Fibroblast of pulmonary artery (primary cell): ENCODE measurements at regions not wholly inside any gene's neighbourhood (a gene's known extent, or its start where the extent isn't known, plus 50 kb on each side); places are given as distances from the start of the nearest gene placed in this dataset.

Experiments
- DNase-seq: peaks from one replicate; pipeline ENCODE4 v3.0.0-alpha.2; 2010; ENCODE audit warnings: low read depth
- H3K4me3 ChIP-seq: replicated peaks from 2 replicates; pipeline ENCODE4 v1.5.1; 2011; ENCODE audit warnings: low read depth, mild to moderate bottlenecking, control low read depth, low read length, moderate library complexity
- TF ChIP-seq, protein P1 (sequence below): IDR thresholded peaks from 2 replicates; pipeline ENCODE4 v1.5.1; 2011; ENCODE audit warnings: mild to moderate bottlenecking, control low read depth, low read length, inconsistent platforms; ENCODE audit errors: missing control alignments

- no peak overlapping the region for H3K4me3 ChIP-seq
- TF ChIP-seq, protein P1, sequence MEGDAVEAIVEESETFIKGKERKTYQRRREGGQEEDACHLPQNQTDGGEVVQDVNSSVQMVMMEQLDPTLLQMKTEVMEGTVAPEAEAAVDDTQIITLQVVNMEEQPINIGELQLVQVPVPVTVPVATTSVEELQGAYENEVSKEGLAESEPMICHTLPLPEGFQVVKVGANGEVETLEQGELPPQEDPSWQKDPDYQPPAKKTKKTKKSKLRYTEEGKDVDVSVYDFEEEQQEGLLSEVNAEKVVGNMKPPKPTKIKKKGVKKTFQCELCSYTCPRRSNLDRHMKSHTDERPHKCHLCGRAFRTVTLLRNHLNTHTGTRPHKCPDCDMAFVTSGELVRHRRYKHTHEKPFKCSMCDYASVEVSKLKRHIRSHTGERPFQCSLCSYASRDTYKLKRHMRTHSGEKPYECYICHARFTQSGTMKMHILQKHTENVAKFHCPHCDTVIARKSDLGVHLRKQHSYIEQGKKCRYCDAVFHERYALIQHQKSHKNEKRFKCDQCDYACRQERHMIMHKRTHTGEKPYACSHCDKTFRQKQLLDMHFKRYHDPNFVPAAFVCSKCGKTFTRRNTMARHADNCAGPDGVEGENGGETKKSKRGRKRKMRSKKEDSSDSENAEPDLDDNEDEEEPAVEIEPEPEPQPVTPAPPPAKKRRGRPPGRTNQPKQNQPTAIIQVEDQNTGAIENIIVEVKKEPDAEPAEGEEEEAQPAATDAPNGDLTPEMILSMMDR: no peak
- DNase-seq: no peak
Measured at GRCh38 chr6:127023001-127023778, 95.3 kb upstream of the RSPO3 start.

GRCh38 chr6:127026247-127026646 lies 92.2 kb upstream of the RSPO3 start:
- TF ChIP-seq, protein P1: no peak
- H3K4me3 ChIP-seq: no peak overlapping the region
- no peak for DNase-seq

DNA sequence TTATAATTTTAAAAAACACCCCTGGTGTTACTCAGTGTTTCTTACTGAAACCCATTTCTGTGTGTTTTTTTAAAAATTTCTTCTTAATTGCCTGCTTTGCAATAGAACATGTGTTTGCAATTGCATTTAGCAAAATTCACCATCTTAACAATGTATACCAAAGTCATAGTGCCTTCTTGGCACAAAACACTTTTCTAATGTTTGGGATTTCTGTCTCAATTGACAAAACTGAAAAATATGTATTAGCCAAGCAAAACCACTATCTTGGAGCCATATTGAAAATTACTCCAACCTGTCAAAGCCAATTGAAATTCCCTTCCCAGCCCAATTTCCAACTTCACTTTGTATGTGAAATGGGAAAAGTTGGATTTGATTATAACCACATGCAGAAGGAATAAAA lies 88.4 kb upstream of the RSPO3 start:
- no peak for DNase-seq
- no peak overlapping the region for H3K4me3 ChIP-seq
- TF ChIP-seq, protein P1: no peak

DNA sequence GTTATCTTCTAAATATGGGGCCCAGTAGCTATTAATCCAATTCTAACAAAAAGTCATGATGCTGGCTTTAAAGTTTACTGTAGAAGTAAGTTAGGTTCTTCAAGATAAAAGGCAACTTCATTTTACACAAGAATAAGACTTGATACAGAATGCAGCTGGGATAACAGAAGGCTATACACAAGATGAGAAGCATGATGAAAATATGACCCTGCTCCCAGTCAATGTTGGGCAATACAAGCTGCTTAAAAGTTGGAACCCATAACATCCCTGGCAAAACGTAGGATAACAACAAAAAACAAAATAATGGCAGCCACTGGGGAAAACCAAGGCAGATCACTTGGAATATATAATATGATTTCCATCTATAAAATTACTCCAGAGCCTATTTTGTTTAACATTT lies 87.6 kb upstream of the RSPO3 start:
- TF ChIP-seq, protein P1: no peak
- no peak overlapping the region for H3K4me3 ChIP-seq
- no peak for DNase-seq

GRCh38 chr6:127031511-127031910 lies 87.0 kb upstream of the RSPO3 start:
- H3K4me3 ChIP-seq: no peak overlapping the region
- TF ChIP-seq, protein P1: no peak
- no peak for DNase-seq

GRCh38 chr6:127032971-127033370 lies 85.5 kb upstream of the RSPO3 start:
- TF ChIP-seq, protein P1: no peak
- DNase-seq: no peak
- H3K4me3 ChIP-seq: no peak overlapping the region
